C4-2B (cell line): ENCODE measurements at regions not wholly inside any gene's neighbourhood (a gene's known extent, or its start where the extent isn't known, plus 50 kb on each side); places are given as distances from the start of the nearest gene placed in this dataset.

Source experiments
- CTCF ChIP-seq: fragments of 450-650 bp; conservative IDR thresholded peaks from 2 replicates; pipeline ENCODE4 v1.5.1; 2017; ENCODE audit warnings: mild to moderate bottlenecking
- ZFX ChIP-seq: fragments of 450-650 bp; IDR thresholded peaks from 2 replicates; pipeline ENCODE4 v1.6.1; 2017

GRCh38 chr15:70513819-70514218, 249.5 kb downstream of the UACA start:
- TF ChIP-seq ZFX, result no peak
- no peak for TF ChIP-seq CTCF
